OCI-LY3 (cell line): ENCODE measurements at regions not wholly inside any gene's neighbourhood (a gene's known extent, or its start where the extent isn't known, plus 50 kb on each side); places are given as distances from the start of the nearest gene placed in this dataset.

ENCODE experiments used
- EZH2phosphoT487 ChIP-seq: fragments of 200-600 bp; shearing (Covaris generic); IDR thresholded peaks from 2 replicates; pipeline ENCODE4 v1.6.1; 2018; ENCODE audit warnings: antibody characterized with exemption, mixed run types, low read depth
- TF ChIP-seq, protein P1 (sequence below): fragments of 200-600, 300-600 bp; sonication (generic); IDR thresholded peaks from 2 replicates; pipeline ENCODE4 v1.5.1; 2014; ENCODE audit warnings: antibody characterized with exemption, low read length, low read depth

DNA sequence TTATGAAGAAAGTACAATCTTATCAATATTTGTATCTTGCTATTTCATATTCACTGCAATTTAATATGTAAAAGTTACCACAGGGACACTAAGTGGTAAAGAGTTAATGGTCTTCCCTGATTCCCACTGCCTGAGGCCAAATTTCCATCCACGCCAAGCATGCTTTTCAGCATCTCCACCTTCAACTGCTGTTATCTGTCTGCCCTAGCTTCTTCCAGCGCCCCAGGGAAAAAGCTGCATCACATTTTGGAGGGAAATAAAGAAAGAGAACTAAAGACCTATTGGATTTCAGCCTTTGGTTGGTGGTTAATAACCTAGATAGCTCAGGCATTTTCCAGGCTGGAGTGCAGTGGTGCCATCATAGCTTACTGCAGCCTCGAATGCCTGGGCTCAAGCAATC is 61.3 kb upstream of the NKX2-2 start:
- TF ChIP-seq, protein P1, sequence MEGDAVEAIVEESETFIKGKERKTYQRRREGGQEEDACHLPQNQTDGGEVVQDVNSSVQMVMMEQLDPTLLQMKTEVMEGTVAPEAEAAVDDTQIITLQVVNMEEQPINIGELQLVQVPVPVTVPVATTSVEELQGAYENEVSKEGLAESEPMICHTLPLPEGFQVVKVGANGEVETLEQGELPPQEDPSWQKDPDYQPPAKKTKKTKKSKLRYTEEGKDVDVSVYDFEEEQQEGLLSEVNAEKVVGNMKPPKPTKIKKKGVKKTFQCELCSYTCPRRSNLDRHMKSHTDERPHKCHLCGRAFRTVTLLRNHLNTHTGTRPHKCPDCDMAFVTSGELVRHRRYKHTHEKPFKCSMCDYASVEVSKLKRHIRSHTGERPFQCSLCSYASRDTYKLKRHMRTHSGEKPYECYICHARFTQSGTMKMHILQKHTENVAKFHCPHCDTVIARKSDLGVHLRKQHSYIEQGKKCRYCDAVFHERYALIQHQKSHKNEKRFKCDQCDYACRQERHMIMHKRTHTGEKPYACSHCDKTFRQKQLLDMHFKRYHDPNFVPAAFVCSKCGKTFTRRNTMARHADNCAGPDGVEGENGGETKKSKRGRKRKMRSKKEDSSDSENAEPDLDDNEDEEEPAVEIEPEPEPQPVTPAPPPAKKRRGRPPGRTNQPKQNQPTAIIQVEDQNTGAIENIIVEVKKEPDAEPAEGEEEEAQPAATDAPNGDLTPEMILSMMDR = no peak
- no peak for TF ChIP-seq EZH2phosphoT487
